K562 (cell line): ENCODE measurements at regions not wholly inside any gene's neighbourhood (a gene's known extent, or its start where the extent isn't known, plus 50 kb on each side); places are given as distances from the start of the nearest gene placed in this dataset.

Experiments
- ATAC-seq: fragments of 200-7000 bp; cut with Tn5 transposase; 3 replicates; pipeline ENCODE4 v1.9.1; 2020; ENCODE audit warnings: moderate library complexity
- BruUV-seq: library from RNA; stranded (reverse); fragments of 400-500 nt; replicated peaks from 2 replicates; lab custom pipeline; 2021; lab: Mats Ljungman, UMichigan
- CTCF ChIA-PET: fragments of 300-600 bp; formaldehyde crosslinking; extraction: SDS; loops from one replicate; lab custom pipeline; 2021; ENCODE audit warnings: low intra/inter-chr PET ratio; lab: Yijun Ruan, JAX
- POLR2A ChIA-PET: fragments of 300-600, 350-650 bp; sonication (Branson Sonifier 250); formaldehyde crosslinking; extraction: SDS; loops from one replicate; lab custom pipeline; 2021; ENCODE audit warnings: antibody characterized with exemption, inconsistent platforms; lab: Yijun Ruan, JAX
- DNase-seq, 4 experiments: peaks; one replicate each; pipeline versions ENCODE4 v3.0.0 to v3.0.0-alpha.2; 2011 to 2018; ENCODE audit warnings: low spot score in 3 of 4, mixed read lengths in 3 of 4; ENCODE audit errors: extremely low read depth in 1 of 4
- FAIRE-seq: peaks from 2 replicates; lab custom pipeline; 2011; peaks lifted over from hg19 to GRCh38; lab: Jason Lieb, UNC
- H2AFZ ChIP-seq: 2 replicates; pipeline ENCODE4 v1.6.0; 2011; ENCODE audit warnings: low read depth, low read length, control low read depth, inconsistent platforms
- H3K27ac ChIP-seq: fragments of 200-600 bp; 3 replicates; pipeline ENCODE4 v1.8.0; 2011; ENCODE audit warnings: low read depth, mild to moderate bottlenecking, control low read depth, inconsistent platforms, low read length, moderate library complexity, mixed read lengths; ENCODE audit errors: extremely low read depth
- H3K27me3 ChIP-seq, 2 experiments: fragments of 300-600 bp in 1 of 2; 2 replicates in 1 of 2; 3 replicates in 1 of 2; pipeline versions ENCODE4 v1.6.0 to v1.8.0; 2011; ENCODE audit warnings: inconsistent platforms in 2 of 2, low read length in 2 of 2, mild to moderate bottlenecking in 1 of 2, mixed read lengths in 1 of 2, moderate library complexity in 1 of 2; ENCODE audit not compliant: control insufficient read depth in 2 of 2, insufficient read depth in 2 of 2
- H3K36me3 ChIP-seq: fragments of 300-600 bp; 3 replicates; pipeline ENCODE4 v1.8.0; 2011; ENCODE audit warnings: mild to moderate bottlenecking, low read length, inconsistent platforms; ENCODE audit not compliant: control insufficient read depth, insufficient read depth
- H3K4me1 ChIP-seq, 2 experiments: fragments of 200-600 bp in 1 of 2; replicated peaks in 1 of 2; 2 replicates in 1 of 2; 3 replicates in 1 of 2; pipeline versions ENCODE4 v1.5.1 to v1.8.0; 2011; ENCODE audit warnings: inconsistent platforms in 2 of 2, low read length in 2 of 2, mild to moderate bottlenecking in 1 of 2, mixed read lengths in 1 of 2, moderate library complexity in 1 of 2; ENCODE audit not compliant: control insufficient read depth in 2 of 2, insufficient read depth in 2 of 2
- H3K4me2 ChIP-seq: 2 replicates; pipeline ENCODE4 v1.6.1; 2011; ENCODE audit warnings: low read length, control low read depth, inconsistent platforms, mixed read lengths; ENCODE audit not compliant: insufficient read depth
- H3K4me3 ChIP-seq: fragments of 200-600 bp; sonication (generic), shearing (Covaris generic); 2 replicates; pipeline ENCODE4 v1.5.1; 2016; ENCODE audit warnings: control low read depth, inconsistent platforms
- H3K79me2 ChIP-seq: fragments of 200-600 bp; 3 replicates; pipeline ENCODE4 v1.8.0; 2011; ENCODE audit warnings: low read length, inconsistent platforms; ENCODE audit not compliant: control insufficient read depth, insufficient read depth
- H3K9ac ChIP-seq, 2 experiments: 2 replicates each; pipeline versions ENCODE4 v1.6.0 to v1.6.1; 2011; ENCODE audit warnings: low read depth in 2 of 2, low read length in 2 of 2, control low read depth in 1 of 2, inconsistent platforms in 1 of 2, mild to moderate bottlenecking in 1 of 2, mixed read lengths in 1 of 2; ENCODE audit not compliant: insufficient read depth in 1 of 2
- H3K9me1 ChIP-seq: one replicate; pipeline ENCODE4 v1.6.0; 2011; ENCODE audit warnings: inconsistent platforms, mild to moderate bottlenecking, low read length, moderate library complexity; ENCODE audit not compliant: control insufficient read depth, insufficient read depth
- H3K9me3 ChIP-seq: replicated peaks from 2 replicates; pipeline ENCODE4 v1.5.1; 2011; ENCODE audit warnings: low read depth, low read length, inconsistent platforms; ENCODE audit not compliant: control insufficient read depth, insufficient read depth
- H4K20me1 ChIP-seq: replicated peaks from 2 replicates; pipeline ENCODE4 v1.6.1; 2011; ENCODE audit warnings: low read length, inconsistent platforms, mixed read lengths; ENCODE audit not compliant: control insufficient read depth, insufficient read depth
- CSDE1 ChIP-seq, 2 experiments: fragments of 450-650 bp; IDR thresholded peaks; 2 replicates each; pipeline ENCODE4 v1.6.1; 2016; ENCODE audit warnings: mild to moderate bottlenecking in 1 of 2
- POLR2G ChIP-seq: fragments of 200-400 bp; formaldehyde crosslinking; IDR thresholded peaks from 2 replicates; pipeline ENCODE4 v1.6.1; 2017; ENCODE audit warnings: low read depth, mild to moderate bottlenecking, antibody characterized with exemption, low read length, moderate library complexity
- SMC3 ChIP-seq: conservative IDR thresholded peaks from 2 replicates; pipeline ENCODE4 v1.6.1; 2011; ENCODE audit warnings: low read depth, low read length, improper control_type of control experiment; ENCODE audit not compliant: insufficient read depth
- ZFP36 ChIP-seq: fragments of 150-350 bp; IDR thresholded peaks from 2 replicates; pipeline ENCODE4 v1.6.1; 2018; ENCODE audit warnings: low read length, low read depth; ENCODE audit not compliant: partially characterized antibody
- ZNF561 ChIP-seq: fragments of 450-650 bp; formaldehyde crosslinking; conservative IDR thresholded peaks from 2 replicates; pipeline ENCODE4 v1.4.0; 2020; ENCODE audit warnings: mild to moderate bottlenecking, moderate library complexity
- WGBS: fragments of 100-300 bp; shearing (Covaris generic); methylation state at CpG from one replicate; pipeline ENCODE4 v1.1.6; 2016; ENCODE audit warnings: low coverage, mixed read lengths; ENCODE audit not compliant: insufficient coverage; ENCODE audit errors: missing lambda C conversion rate; 5-methylcytosine and 5-hydroxymethylcytosine counted together
- in situ Hi-C: fragments of 300-500 bp; cut with MboI; formaldehyde crosslinking; loops from 4 replicates; pipeline ENCODE4 v1.15.0; 2018; ENCODE audit warnings: inconsistent platforms, mixed read lengths
- intact Hi-C: fragments of 100-400 bp; cut with micrococcal nuclease; formaldehyde crosslinking; loops from 2 replicates; pipeline ENCODE4 v1.14.2; 2022
- TF ChIP-seq, protein P1 (sequence below), 2 experiments: IDR thresholded peaks; 2 replicates each; pipeline ENCODE4 v1.6.1; 2011; ENCODE audit warnings: borderline replicate concordance in 1 of 2, control low read depth in 1 of 2, low read depth in 1 of 2, low read length in 1 of 2, mild to moderate bottlenecking in 1 of 2, mixed read lengths in 1 of 2, moderate library complexity in 1 of 2; ENCODE audit not compliant: insufficient read depth in 1 of 2, insufficient read length in 1 of 2, poor library complexity in 1 of 2, severe bottlenecking in 1 of 2; ENCODE audit errors: extremely low read depth in 1 of 2
- TF ChIP-seq, protein P2 (sequence below): fragments of 150-350 bp; conservative IDR thresholded peaks from 2 replicates; pipeline ENCODE4 v1.6.1; 2014; ENCODE audit warnings: low read length

DNA sequence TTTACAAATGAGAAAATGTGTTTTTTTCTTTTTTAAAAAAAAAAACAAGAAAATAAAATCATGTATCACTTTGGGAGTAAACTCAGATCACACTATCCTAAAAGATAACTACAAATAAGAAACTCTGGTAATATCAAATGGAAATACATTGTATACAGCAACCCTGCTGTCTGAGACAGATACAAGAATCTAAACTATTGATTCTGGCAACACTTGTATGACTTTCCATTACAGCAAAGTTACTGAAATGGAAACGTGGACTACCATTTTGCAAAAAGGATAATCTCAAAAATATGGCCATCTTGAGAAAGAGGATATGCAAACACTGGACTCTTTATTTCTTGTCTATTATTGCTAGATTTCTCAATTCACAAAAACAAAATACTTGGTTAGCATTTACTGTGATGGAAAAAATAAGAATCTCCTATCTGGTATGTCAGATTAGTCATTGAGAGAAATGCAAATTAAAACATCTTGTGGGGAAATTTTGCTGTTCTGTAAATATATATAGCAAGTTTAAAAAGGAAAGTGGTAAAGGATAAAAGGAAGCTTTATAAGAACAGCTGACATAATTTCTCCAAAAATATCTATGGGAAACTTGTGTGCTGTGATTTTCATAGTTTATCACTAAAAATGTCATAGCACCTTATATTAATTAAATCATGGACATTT lies 112.9 kb upstream of the FER start:
- CTCF ChIA-PET, result no interaction called here
- in situ Hi-C loops, result no loop called here
- TF ChIP-seq SMC3 (no peak), CSDE1 (IDR thresholded peaks at IDR 0.05) (no peak), POLR2G (no peak), ZFP36 (no peak), ZNF561 (CRISPR knock-in tag) (no peak)
- TF ChIP-seq, protein P1, sequence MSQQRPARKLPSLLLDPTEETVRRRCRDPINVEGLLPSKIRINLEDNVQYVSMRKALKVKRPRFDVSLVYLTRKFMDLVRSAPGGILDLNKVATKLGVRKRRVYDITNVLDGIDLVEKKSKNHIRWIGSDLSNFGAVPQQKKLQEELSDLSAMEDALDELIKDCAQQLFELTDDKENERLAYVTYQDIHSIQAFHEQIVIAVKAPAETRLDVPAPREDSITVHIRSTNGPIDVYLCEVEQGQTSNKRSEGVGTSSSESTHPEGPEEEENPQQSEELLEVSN (IDR thresholded peaks at IDR 0.05; ENCODE audit: borderline replicate concordance in 1 of 2, extremely low read depth in 1 of 2, insufficient read depth in 1 of 2, insufficient read length in 1 of 2, low read depth in 1 of 2, low read length in 1 of 2, poor library complexity in 1 of 2, severe bottlenecking in 1 of 2), result no peak
- TF ChIP-seq, protein P2, sequence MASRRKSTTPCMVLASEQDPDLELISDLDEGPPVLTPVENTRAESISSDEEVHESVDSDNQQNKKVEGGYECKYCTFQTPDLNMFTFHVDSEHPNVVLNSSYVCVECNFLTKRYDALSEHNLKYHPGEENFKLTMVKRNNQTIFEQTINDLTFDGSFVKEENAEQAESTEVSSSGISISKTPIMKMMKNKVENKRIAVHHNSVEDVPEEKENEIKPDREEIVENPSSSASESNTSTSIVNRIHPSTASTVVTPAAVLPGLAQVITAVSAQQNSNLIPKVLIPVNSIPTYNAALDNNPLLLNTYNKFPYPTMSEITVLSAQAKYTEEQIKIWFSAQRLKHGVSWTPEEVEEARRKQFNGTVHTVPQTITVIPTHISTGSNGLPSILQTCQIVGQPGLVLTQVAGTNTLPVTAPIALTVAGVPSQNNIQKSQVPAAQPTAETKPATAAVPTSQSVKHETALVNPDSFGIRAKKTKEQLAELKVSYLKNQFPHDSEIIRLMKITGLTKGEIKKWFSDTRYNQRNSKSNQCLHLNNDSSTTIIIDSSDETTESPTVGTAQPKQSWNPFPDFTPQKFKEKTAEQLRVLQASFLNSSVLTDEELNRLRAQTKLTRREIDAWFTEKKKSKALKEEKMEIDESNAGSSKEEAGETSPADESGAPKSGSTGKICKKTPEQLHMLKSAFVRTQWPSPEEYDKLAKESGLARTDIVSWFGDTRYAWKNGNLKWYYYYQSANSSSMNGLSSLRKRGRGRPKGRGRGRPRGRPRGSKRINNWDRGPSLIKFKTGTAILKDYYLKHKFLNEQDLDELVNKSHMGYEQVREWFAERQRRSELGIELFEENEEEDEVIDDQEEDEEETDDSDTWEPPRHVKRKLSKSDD, result no peak

More for the DNA sequence above, 112.9 kb upstream of the FER start:
- no peaks in the 10 kb centered on the region for H3K9me3 ChIP-seq
- H3K9ac ChIP-seq, result no peak overlapping the region
- H4K20me1 ChIP-seq, result no peaks in the 10 kb centered on the region
- no peak overlapping the region for H3K27ac ChIP-seq
- WGBS, result 0% methylated on average over 1 of the region's 1 CpG
- H2AFZ ChIP-seq, result no peak overlapping the region
- intact Hi-C loops, result no loop called here
- H3K36me3 ChIP-seq, result no peaks in the 10 kb centered on the region
- peaks cover 2 to 6% of the 10 kb centered on the region in 2 experiments; a peak in 2 of 5 replicates for H3K27me3 ChIP-seq
- no peak for ATAC-seq
- no peak for FAIRE-seq
- BruUV-seq, result no TSS peak
- POLR2A ChIA-PET, result no interaction called here
- no peak overlapping the region for H3K4me2 ChIP-seq
- H3K4me1 ChIP-seq, result no peaks in the 10 kb centered on the region
- H3K79me2 ChIP-seq, result no peaks in the 10 kb centered on the region
- no peak for DNase-seq
- H3K4me3 ChIP-seq, result no peak overlapping the region
- H3K9me1 ChIP-seq, result no peaks in the 10 kb centered on the region
